ENCODE measurements at regions not wholly inside any gene's neighbourhood (a gene's known extent, or its start where the extent isn't known, plus 50 kb on each side); places are given as distances from the start of the nearest gene placed in this dataset.
"Not testable (repeated sequence)": the region's sequence is repeated elsewhere in the genome, so short reads cannot be mapped to it uniquely, and the experiment has no call there.

GRCh38 chr19:28541602-28542393 is 671.2 kb downstream of the UQCRFS1 start:
- no peak for DNase-seq

GRCh38 chr19:28541029-28541428 is 671.9 kb downstream of the UQCRFS1 start:
- no peak for DNase-seq

- not testable (repeated sequence) for DNase-seq
Measured at GRCh38 chr19:28540385-28540784, 672.6 kb downstream of the UQCRFS1 start.

- DNase-seq: no peak
Measured at GRCh38 chr19:28539759-28540158, 673.2 kb downstream of the UQCRFS1 start.

- DNase-seq: not testable (repeated sequence)
Measured at GRCh38 chr19:28538579-28538978, 674.4 kb downstream of the UQCRFS1 start.

- no peak for DNase-seq
Measured at GRCh38 chr19:28537896-28538295, 675.1 kb downstream of the UQCRFS1 start.

- no peak for DNase-seq
Measured at GRCh38 chr19:28537079-28537478, 675.9 kb downstream of the UQCRFS1 start.

GRCh38 chr19:28535352-28535775 is 677.6 kb downstream of the UQCRFS1 start:
- DNase-seq: no peak

GRCh38 chr19:28534766-28535351 is 678.1 kb downstream of the UQCRFS1 start:
- DNase-seq: no peak

GRCh38 chr19:28532765-28533341 is 680.1 kb downstream of the UQCRFS1 start:
- DNase-seq: no peak

GRCh38 chr19:28531979-28532378 is 681.0 kb downstream of the UQCRFS1 start:
- no peak for DNase-seq

GRCh38 chr19:28530406-28531035 is 682.4 kb downstream of the UQCRFS1 start:
- no peak for DNase-seq

- no peak for DNase-seq
Measured at GRCh38 chr19:28526038-28526437, 686.9 kb downstream of the UQCRFS1 start.

GRCh38 chr19:28523619-28524018 is 689.3 kb downstream of the UQCRFS1 start:
- DNase-seq: no peak

- no peak for DNase-seq
Measured at GRCh38 chr19:28522545-28522922, 690.4 kb downstream of the UQCRFS1 start.

- DNase-seq: no peak
Measured at GRCh38 chr19:28521614-28522544, 691.1 kb downstream of the UQCRFS1 start.

- no peak for DNase-seq
Measured at GRCh38 chr19:28520998-28521568, 691.9 kb downstream of the UQCRFS1 start.

- peak in 14 of 58 donors; percentile 0 to 48 (median 11) for DNase-seq
Measured at GRCh38 chr19:28519952-28520861, 692.7 kb downstream of the UQCRFS1 start.

GRCh38 chr19:28519218-28519779 is 693.7 kb downstream of the UQCRFS1 start:
- no peak for DNase-seq

Data from anterior cingulate cortex (tissue), 58 donors.